DMS53 (cell line): ENCODE measurements at regions not wholly inside any gene's neighbourhood (a gene's known extent, or its start where the extent isn't known, plus 50 kb on each side); places are given as distances from the start of the nearest gene placed in this dataset.
A peak's percentile ranks its signal among the peaks of the same experiment; 100 is the strongest.

Experiments used
- DNase-seq: peaks from one replicate; lab custom pipeline; 2025; lab: John Stamatoyannopoulos, UW

- no peak for DNase-seq
Measured at GRCh38 chr4:66693694-66694093, 851.6 kb downstream of the CENPC start.

DNA sequence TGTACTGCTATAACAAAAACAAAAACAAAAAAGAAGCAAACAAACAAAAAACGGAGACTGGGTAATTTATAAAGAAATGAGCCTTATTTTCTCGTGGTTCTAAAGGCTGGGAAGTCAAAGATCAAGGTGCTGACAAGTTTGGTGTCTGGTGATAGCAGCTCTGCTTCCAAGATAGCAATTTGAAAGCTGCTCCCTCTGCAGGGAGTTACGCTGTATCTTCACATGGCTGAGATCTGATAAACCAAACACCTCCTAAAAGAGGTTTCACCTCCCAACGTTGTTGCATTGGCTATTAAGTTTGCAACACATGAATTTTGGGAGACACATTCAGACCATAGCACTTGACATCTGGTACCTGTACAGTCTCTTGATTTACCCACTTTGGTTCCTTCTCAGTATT lies 854.2 kb downstream of the CENPC start:
- peak; percentile 10 for DNase-seq

- DNase-seq = peak; percentile 61
Measured at GRCh38 chr4:66688674-66689073, 856.6 kb downstream of the CENPC start.

- no peak for DNase-seq
Measured at GRCh38 chr4:66687459-66687858, 857.8 kb downstream of the CENPC start.

DNA sequence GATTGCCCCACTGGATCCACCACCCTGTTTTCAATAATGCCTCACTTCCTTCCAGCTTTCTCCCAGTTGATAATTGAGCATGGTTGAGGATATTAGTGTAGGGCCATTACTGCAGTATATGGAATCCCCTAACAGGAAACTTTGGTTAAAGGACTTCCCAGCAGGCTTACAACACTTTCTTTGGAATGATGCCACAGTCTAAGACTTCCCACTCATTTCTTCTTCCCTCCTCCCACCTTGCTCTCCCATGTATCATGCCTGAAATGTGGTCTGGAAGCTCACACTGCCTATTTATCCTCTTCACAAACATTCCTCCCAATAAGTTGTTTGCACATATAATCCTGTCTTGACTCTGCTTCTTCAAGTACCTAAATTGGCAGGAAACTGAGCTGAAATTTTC lies 863.3 kb downstream of the CENPC start:
- peak; percentile 63 for DNase-seq

DNA sequence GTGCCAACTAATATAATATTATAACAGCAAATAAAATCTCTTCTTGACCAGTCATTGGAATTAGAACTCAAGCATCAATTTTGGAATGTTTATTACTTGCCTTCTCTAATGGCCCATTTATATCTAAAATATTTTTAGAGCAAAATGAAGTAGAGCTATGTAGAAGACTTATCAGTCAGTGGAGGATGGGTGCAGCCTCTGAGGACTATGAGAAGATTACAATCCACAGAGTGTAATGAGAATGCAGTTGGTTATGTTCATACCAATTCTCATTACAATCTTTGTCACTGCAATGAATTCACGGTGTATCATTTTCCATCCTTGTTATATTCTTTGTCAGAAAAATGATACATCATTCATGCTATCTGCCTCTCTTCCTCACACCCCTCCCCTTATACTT lies 878.1 kb downstream of the CENPC start:
- no peak for DNase-seq

DNA sequence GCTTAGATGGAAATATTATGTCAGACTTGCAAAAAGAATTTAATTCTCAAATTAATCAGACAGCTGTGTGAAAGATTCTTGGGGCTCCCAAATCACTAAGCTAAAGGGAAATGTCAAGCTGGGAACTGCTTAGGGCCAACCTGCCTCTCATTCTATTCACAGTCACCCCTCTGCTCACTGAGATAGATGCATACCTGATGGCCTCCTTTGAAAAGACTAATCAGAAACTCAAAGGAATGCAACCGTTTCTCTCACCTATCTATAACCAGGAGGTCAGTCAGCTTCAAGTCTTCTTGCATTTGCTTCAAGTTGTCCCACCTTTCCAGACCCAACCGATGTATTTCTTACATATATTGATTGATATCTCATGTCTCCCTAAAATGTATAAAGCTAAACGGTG lies 882.7 kb downstream of the CENPC start:
- no peak for DNase-seq

DNA sequence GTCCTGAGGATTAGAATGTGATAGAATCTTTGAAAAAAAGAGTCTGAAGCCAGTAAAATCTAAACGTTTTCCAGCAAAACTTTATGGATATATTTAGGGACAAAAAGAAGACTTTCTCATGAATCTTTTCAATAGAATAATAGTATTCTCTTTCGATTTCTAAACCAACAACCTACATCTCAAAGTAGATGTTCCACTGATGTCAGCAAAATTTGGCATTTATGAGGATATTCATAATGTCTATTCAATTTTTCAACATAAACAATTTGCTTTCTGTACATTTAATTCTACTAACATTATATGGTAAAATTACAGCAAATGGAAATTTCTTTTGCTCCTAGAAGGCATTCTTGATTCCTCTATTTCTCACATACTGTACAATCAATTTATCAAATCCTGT lies 886.5 kb downstream of the CENPC start:
- DNase-seq = no peak

DNA sequence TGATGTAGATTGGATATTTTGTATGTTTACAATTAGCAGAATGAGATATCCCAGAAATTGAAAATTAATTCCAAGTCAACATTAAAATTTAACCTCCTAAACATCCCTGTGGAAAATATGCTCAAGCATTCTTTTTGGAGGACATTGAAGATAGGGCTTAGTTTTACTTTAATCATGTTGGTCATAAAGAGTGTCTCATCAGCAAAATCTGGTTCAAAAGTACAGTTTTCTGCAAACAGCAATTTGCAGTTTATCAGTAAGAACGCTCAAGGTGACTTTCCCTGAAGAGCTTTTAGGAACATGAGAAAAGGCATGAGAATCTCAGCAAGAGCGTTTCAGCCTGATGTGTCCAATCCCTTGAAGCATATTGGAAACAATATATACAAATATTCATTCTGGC lies 889.8 kb downstream of the CENPC start:
- no peak for DNase-seq

DNA sequence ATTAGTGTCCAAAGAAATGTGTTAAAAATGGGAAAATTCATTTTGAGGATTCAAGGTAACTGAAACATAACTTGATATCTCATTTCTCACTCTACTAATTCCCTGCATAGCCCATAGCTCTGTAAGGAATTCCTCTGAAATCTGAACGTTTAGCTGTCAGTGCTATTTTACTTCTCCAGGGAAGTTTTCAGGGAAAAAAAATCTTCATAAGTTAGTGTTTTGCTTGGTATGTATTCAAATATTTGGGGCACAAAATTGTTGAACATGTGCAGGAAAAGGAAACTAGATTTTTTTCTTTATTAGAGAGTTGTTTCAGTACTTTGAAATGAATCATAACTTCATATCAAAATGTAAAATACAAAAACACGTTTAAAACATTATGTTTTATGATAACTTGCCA lies 891.4 kb downstream of the CENPC start:
- no peak for DNase-seq

DNA sequence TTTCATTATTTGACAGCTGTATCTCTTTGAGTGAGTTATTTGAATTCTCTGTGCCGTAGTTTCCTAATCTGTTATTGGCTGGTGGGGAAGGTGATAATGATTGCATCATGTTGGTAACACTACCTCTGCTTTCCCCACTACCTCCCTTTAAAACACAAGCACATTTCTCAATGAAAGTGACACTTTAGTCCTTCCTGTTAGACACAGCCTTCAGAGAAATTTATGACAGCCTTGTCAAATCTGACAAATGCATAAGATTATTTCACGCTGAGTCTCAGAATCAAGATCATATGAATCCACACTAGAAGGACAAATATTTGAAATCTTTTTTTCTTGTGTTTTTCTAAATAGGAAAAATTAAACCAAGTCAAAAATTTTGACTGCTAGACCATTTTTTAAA lies 896.1 kb downstream of the CENPC start:
- no peak for DNase-seq

GRCh38 chr4:66647926-66648325 lies 897.4 kb downstream of the CENPC start:
- DNase-seq = no peak

DNA sequence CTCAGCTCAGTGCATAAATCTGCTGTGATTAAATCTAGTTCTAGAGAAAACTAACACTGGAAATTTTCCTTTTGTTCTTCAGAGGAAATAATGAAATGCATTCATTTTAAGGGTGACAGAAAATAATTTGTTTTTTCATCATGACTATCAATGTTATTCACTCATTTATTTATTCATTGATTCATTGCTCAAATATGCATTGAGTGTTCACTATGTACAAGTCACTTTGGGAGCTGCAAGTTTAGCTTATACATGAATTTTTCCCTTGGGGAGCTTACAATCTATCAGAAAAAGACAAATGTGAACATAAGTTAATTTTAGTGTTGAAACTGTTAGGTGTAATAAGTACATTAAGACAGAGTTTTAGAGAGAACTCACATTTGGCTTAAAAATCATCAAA lies 897.8 kb downstream of the CENPC start:
- no peak for DNase-seq

GRCh38 chr4:66640233-66640990 lies 904.9 kb downstream of the CENPC start:
- no peak for DNase-seq

GRCh38 chr4:66639361-66639760 lies 905.9 kb downstream of the CENPC start:
- DNase-seq = no peak

DNA sequence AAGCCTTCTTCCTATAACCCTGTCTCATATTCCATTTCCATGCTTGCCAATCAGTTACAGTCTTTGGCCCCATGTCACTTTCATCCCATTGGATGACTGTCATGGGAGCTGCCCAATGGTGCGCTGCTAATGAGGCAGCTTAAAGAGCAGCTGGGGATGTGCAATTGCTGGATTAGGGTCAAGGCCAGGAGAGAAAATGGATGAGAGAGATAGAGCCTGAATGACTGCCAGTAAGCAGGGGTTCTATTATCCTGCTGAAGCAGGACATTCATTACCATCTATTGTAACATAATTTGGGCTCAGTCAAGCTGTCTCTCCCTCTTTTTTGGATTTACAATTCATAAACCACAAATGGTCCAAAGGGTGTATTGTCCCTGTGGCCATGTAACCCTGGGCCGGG lies 909.0 kb downstream of the CENPC start:
- DNase-seq = no peak

DNA sequence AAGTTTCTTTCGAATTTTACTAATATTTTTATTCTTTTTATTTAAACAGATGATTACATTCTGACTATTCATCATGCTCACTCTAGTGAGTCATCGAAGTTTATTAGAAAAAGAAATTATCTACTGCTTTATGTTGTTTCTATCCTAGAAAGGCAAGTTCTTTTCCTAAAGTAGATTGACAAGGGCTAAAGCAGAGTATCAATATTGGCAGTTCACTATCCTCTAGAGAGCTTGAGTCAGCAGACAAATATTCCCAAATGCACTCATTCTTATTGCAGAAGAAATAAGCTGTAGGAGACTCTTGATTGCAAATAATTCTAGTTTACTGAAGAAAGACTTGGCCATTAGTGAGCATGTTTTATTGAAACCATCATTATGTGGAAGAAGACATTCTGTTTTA lies 911.8 kb downstream of the CENPC start:
- no peak for DNase-seq

- no peak for DNase-seq
Measured at GRCh38 chr4:66629927-66630326, 915.4 kb downstream of the CENPC start.

GRCh38 chr4:66628146-66628545 lies 917.2 kb downstream of the CENPC start:
- DNase-seq = no peak

DNA sequence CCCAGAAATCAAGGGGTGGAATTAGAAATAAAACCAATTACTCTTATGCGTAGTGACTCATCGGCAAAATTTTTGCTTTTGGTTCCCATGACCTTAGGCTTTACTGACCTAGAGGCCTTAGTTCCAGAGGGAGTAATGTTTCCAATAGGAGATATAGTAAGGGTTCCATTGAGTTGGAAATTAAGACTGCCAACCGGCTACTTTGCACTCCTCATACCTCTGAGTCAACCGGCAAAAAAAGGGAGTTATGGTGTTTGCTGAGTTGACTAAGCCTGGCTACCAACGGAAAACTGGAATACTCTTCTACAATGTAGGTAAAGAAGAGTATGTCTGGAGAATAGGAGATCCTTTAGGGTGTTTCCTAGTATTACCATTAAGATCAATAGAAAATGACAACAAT lies 919.8 kb downstream of the CENPC start:
- no peak for DNase-seq

- DNase-seq = no peak
Measured at GRCh38 chr4:66613591-66613990, 931.7 kb downstream of the CENPC start.

- DNase-seq = no peak
Measured at GRCh38 chr4:66609014-66609413, 936.3 kb downstream of the CENPC start.

DNA sequence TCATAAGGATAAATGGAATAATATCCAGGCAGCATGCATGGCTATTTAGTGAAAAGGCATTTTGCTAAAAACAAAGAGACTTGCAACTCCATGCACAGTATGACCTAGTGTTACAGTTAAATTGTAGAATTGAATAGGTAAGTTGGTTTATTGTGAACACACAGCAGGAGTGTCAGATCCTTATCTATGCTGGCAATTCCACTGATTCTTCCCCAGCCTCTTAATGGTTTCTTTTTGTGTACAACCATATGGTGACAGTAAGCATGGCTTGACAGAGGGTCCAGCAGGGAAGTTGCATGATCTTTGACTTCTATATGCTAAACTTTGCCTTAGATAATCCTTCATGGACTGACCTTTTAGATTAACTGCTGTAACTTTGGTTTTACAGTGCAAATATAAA lies 936.6 kb upstream of the EPHA5 start:
- peak; percentile 2 for DNase-seq

DNA sequence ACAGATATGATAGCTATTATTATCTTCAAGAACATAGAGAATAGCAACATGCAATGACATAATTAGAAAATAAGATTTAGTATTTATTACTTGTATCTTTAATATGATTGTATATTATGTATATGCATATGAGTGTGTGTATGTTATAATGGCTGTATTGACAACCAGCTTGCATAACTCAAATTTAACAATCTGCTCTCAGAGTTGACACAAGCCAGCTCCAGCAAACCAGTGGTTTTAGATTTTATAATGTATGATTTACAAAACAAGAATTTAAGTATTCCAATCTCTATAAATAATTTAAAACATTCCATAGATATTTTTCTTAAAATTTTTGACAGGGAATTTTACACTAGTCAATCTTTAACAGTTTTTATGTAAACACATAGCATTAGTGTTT lies 935.9 kb upstream of the EPHA5 start:
- no peak for DNase-seq

DNA sequence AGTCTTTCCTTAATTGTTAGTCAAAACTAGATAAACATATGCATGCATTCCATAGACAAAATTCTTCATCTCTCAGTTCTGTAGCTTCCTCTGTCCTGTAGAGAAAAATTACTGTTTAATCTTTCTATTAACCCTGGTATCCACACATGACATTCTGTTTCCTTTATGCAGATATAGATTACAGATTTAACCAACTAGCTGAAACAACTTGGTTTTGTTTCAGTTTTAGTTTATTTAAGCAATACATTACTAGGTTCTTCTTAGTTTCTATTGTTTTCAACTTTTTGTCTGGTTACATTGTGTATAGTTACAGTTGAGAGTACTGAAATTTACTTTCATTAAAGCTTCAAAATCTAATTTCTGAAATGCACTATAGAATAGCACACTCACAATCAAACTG lies 933.9 kb upstream of the EPHA5 start:
- DNase-seq = no peak
